ENCODE measurements at regions not wholly inside any gene's neighbourhood (a gene's known extent, or its start where the extent isn't known, plus 50 kb on each side); places are given as distances from the start of the nearest gene placed in this dataset.

DNA sequence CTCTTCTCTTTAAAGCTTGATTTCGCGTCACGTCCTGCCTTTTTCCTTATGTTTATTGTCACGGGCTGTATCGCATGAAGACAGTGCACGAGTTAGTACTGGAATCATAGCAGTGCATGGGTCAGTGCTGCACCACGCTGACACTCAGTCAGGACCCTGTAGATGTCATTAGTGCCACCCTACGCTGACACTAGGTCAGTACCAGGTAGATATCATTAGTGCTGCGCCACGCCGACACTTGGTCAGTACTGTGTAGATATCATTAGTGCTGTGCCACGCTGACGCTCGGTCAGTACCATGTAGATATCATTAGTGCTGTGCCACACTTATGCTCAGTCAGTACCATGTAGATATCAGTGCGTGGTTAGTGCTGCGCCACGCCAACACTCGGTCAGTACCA, 106.2 kb upstream of the ZNF469 start:
- H3K9me1 ChIP-seq (replicated peaks; ENCODE audit: control insufficient read depth, extremely low read depth, insufficient read depth, low read length) = no peaks in the 10 kb centered on the region
- POLR2A ChIA-PET = no interaction called here
- no peak overlapping the region for H3K4me2 ChIP-seq (ENCODE audit: insufficient read depth, low read length)
- no peaks in the 10 kb centered on the region for H3K79me2 ChIP-seq (ENCODE audit: control insufficient read depth, insufficient read depth, low read length)
- FAIRE-seq = no peak
- no peaks in the 10 kb centered on the region for H3K9me3 ChIP-seq (replicated peaks; ENCODE audit: control insufficient read depth, insufficient read depth, low read length)
- CTCF ChIA-PET = no interaction called here
- TF ChIP-seq MYC (IDR thresholded peaks at IDR 0.05; ENCODE audit: low read depth, low read length) (no peak), POLR2AphosphoS5 (IDR thresholded peaks at IDR 0.05; ENCODE audit: insufficient read depth, low read depth, low read length) (no peak), POLR2A (IDR thresholded peaks at IDR 0.05; ENCODE audit: low read depth, low read length) (no peak), EZH2 (IDR thresholded peaks at IDR 0.05; ENCODE audit: borderline replicate concordance, low read depth, low read length, severe bottlenecking) (no peak), MAX (IDR thresholded peaks at IDR 0.05; ENCODE audit: insufficient read depth, insufficient read length) (no peak), JUN (IDR thresholded peaks at IDR 0.05; ENCODE audit: borderline replicate concordance, insufficient read depth, insufficient read length, low read depth) (no peak), GATA2 (IDR thresholded peaks at IDR 0.05; ENCODE audit: insufficient read depth, insufficient read length, low read depth, low read length) (no peak), FOS (IDR thresholded peaks at IDR 0.05; ENCODE audit: borderline replicate concordance, insufficient read depth, low read length) (no peak)
- TF ChIP-seq, protein P1, sequence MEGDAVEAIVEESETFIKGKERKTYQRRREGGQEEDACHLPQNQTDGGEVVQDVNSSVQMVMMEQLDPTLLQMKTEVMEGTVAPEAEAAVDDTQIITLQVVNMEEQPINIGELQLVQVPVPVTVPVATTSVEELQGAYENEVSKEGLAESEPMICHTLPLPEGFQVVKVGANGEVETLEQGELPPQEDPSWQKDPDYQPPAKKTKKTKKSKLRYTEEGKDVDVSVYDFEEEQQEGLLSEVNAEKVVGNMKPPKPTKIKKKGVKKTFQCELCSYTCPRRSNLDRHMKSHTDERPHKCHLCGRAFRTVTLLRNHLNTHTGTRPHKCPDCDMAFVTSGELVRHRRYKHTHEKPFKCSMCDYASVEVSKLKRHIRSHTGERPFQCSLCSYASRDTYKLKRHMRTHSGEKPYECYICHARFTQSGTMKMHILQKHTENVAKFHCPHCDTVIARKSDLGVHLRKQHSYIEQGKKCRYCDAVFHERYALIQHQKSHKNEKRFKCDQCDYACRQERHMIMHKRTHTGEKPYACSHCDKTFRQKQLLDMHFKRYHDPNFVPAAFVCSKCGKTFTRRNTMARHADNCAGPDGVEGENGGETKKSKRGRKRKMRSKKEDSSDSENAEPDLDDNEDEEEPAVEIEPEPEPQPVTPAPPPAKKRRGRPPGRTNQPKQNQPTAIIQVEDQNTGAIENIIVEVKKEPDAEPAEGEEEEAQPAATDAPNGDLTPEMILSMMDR (IDR thresholded peaks at IDR 0.05; ENCODE audit: extremely low read depth in 1 of 2, insufficient read depth in 1 of 2, low read depth in 1 of 2, low read length in 2 of 2) = no peak
- no peaks in the 10 kb centered on the region for H3K4me1 ChIP-seq (ENCODE audit: control insufficient read depth, extremely low read depth, insufficient read depth, low read length)
- no peaks in the 10 kb centered on the region for H3K36me3 ChIP-seq (ENCODE audit: control insufficient read depth in 2 of 2, extremely low read depth in 1 of 2, insufficient read depth in 2 of 2, low read length in 2 of 2)
- intact Hi-C loops (cut with micrococcal nuclease) (no loop called here), dilution Hi-C loops (cut with MboI; ENCODE audit: extremely low pct_ligation_motif_present, low sequenced_read_pairs) (no loop called here)
- no peaks in the 10 kb centered on the region for H3K27me3 ChIP-seq (ENCODE audit: control insufficient read depth in 2 of 2, insufficient read depth in 2 of 2, low read length in 2 of 2)
- no peak overlapping the region for H2AFZ ChIP-seq (ENCODE audit: low read depth, low read length)
- H4K20me1 ChIP-seq (replicated peaks; ENCODE audit: control insufficient read depth, extremely low read depth, insufficient read depth, low read length) = no peaks in the 10 kb centered on the region
- no peak overlapping the region for H3K4me3 ChIP-seq (replicated peaks in 1 of 3; ENCODE audit: insufficient read depth in 1 of 3, low read depth in 1 of 3, low read length in 3 of 3)
- H3K9ac ChIP-seq (replicated peaks; ENCODE audit: extremely low read depth, insufficient read depth, low read length) = no peak overlapping the region
- BruUV-seq (replicated peaks) = no TSS peak
- no peak overlapping the region for H3K27ac ChIP-seq (ENCODE audit: insufficient read depth, low read depth, low read length)
- DNase-seq (ENCODE audit: low read depth, low spot score) = no peak
